GM21529 (cell line): ENCODE measurements at regions not wholly inside any gene's neighbourhood (a gene's known extent, or its start where the extent isn't known, plus 50 kb on each side); places are given as distances from the start of the nearest gene placed in this dataset.

Experiments used
- ATAC-seq: cut with Tn5 transposase; IDR thresholded peaks from one replicate; pipeline ENCODE4 v1.9.1; 2021; ENCODE audit not compliant: unreplicated experiment

DNA sequence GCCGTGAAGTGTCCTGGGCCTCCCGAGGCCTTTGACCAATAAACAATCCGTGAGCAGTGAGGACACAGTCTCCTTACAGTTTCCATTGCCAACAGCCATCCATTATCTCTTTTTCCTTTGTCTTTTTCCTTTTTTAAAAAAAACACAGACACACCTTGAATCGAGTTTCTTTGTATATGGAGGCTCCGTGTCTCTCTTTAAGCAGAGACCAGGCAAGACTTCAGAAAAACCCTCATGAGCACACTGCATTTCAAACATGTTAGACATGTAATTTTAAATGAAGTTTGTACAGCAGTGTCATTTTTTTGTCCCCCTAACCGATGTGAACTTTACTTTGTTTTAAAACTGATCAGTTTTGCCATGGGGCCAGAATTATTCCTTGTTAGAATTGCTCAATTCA lies 111.1 kb downstream of the SPTSSA start:
- no peak for ATAC-seq

DNA sequence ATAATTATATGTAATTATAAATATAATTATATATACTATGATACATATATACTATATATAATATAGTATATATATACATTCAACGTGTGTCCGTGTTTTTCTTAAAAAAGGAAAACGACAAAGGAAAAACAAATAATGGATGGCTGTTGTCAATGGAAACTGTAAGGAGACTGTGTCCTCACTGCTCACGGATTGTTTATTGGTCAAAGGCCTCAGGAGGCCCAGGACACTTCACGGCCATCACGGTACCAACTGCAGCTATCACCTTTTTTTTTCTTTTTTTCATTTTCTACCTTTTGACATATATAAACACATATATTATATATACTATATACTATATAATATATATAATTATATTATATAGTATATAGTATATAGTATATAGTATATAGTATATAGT lies 113.4 kb downstream of the SPTSSA start:
- ATAC-seq = no peak

DNA sequence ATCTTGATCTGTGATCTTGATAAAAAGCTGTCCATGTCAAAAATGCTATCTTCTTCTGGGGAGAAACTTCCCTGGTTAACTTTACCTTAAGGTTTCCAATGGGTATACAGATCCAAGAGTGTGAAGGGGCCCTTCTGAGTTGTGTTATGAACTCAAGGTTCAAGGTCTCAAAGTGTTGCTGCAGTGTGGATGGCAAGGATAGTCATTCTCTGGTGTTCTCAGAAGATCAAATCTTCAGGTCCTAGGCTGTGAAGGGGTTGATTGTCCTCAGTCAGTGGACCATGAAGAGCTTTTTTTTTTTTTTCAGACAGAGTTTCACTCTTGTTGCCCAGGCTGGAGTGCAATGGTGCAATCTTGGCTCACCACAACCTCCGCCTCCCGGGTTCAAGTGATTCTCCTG lies 114.4 kb downstream of the SPTSSA start:
- peak; percentile 68 for ATAC-seq

DNA sequence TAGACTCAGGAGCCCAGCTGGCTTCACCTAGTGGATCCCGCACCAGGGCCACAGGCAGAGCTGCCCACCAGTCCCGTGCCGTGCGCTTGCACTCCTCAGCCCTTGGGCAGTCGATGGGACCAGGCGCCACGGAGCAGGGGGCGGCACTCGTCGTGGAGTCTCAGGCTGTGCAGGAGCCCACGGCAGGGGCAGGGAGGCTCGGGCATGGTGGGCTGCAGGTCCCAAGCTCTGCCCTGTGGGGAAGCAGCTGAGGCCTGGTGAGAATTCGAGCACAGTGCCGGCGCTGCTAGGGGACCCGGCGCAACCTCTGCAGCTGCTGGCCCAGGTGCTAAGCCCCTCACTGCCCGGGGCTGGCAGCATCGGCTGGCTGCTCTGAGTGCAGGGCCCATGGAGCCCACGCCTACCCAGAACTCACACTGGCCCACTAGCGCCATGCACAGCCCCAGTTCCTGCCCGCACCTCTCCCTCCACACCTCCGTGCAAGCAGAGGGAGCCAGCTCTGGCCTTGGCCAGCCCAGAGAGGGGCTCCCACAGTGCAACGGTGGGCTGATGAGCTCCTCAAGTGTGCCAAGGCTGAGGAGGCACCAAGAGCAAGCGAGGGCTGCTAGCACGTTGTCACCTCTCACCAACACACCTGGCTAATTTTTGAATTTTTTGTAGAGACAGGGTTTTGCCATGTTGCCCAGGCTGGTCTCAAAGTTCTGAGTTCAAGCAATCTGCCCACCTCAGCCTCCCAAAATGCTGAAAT lies 116.1 kb downstream of the SPTSSA start:
- no peak for ATAC-seq

DNA sequence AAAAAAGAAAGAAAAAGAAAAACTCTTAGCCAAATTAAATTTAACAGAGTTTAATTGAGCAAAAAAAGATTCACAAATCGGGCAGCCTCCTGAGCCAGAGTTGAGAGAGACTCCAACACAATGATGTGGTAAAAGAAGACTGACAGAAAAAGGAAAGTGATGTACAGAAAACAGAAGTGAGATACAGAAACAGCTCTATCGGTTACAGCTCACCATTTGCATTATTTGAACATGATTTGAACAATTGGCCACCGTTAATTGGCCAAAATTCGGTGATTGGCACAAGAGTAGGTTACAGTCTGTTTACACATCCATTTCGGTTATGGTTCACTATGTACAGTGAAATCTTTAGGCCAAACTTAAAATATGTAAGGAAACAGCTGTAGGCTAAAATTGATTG lies 117.7 kb downstream of the SPTSSA start:
- no peak for ATAC-seq

DNA sequence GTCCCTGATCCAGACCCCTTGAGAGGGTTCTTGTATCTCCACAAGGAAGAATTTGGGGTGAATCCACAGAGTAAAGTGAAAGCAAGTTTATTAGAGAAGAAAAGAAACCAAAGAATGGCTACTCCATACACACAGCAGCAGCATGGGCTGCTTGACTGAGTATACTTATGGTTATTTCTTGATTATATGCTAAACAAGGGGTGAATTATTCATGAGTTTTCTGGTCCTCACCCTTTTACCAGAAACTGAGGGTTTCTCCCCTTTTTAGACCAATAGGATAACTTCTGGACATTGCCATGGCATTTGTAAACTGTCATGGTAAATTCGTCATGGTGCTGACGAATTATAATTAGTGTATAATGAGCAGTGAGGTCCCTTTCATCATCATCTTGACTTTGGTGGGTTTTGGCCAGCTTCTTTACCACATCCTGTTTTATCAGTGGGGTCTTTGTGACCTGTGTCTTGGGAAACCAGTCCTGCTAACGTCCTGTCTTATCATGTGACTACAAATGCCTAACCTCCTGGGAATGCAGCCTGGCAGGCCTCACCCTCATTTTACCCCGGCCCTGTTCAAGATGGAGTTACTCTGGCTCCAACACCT lies 121.9 kb downstream of the SPTSSA start:
- ATAC-seq = no peak

DNA sequence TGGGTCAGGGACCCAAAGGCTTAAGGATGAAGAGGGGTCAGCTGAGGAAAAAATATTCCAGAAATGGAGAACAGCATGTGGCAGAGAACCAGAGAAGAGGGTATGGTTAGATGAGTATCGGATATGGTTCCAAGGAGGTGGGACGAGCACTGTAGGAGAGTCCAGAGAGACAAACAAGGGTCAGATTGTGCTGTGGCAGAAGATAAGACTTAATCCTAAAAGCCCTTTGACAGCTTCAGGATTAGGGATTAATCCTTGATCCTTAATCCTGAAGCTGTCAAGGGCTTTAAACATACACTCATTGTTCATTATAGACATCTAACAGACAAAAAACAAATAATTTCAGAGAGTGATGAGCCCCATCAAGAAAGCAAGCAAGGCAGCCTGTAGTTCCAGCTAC lies 124.0 kb downstream of the SPTSSA start:
- ATAC-seq = no peak

DNA sequence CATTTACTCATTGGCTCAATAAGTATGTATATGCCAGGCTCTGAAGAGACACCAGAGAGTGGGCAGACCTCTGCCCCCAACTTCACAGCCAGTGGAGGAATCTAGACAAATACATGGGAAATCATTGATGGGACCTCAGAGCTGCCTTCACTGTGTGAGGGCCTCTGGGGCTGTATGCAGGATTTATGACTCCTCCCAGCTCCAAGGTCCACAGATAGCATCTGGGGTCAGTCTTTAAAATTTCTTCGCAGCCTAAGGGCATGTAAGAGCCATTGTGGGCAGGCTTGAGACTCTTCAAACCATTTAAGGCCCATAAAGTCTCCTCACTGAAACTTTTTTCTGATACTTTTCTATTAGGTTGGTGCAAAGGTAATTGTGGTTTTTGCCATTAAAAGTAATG lies 125.5 kb downstream of the SPTSSA start:
- no peak for ATAC-seq

DNA sequence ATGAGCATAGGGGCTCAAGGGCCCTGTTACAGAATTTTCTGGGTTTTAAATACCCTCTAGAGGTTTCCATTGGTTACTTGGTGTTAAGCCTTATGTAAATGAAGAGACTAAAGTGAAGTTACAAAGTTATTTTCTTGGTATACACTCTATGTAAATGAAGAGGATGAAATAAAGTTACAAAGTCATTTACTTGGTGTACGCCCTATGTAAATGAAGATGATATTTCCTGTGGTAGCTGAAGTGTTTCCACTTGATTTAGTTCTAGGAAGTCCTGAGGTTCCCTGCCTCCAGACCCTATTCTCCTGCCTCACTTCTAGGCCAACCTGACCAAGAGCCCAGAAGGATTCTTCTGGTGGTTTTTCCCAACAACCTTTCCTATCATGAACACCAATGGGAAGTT lies 126.1 kb downstream of the SPTSSA start:
- ATAC-seq = no peak

DNA sequence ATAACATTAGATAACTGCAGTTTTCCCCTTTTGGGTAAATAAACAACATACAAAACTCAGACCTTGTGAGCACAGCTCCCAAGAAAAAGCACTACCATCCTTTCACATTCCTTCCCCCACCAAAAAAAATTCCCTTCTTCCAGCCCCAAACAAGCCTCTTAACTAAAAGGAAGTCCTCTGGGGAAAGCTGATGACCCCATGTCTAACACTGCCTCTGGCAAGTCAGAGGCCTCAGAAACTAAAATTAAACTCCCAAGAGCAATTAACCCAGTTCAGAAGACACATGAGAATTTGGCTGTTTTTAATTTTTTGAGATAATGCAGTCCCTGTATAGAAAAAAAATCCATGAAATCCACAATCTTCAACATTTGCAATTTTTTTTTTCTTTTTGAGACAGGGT lies 127.7 kb downstream of the SPTSSA start:
- no peak for ATAC-seq

DNA sequence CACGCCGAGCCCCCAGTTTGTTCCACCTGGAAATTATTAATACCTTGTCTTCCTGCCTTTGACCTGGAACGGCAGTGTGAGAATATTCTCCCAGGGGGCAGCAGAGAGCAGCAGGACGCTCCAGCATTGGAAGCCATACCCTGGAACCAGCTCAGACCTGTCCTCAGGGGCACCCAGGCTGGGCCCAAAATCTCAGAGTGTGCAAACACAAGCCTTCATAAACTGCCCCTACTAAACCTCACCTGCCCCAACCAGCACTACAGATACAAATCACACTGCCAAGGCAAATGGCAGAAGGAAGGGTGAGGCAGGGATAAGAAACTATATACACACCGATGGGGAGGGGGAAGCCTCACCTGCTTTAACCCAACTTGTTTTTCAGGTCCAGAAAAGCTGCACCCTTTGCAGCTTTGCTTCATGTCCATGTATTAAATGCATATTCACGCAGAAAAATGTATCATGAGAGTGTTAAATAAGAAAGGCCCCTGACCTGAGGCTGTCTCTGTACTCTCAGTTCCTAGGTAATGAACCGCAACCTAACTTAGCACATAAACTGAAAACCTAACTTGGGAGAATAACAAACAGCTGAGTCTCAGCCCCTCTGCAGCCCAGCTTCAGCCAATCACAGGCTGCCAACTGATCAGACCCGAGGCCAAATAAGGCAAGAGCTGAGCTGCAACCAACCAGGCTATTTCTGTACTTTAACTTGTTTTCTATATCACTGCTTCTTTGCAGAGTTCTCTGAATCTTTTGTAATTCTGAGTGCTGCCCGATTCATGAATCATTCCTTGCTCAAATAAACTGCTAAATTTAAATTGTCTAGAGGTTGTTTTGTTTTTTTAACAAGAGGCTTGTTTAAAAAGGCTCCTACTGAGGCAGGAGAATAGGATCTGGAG lies 130.1 kb downstream of the SPTSSA start:
- ATAC-seq = peak; percentile 96

DNA sequence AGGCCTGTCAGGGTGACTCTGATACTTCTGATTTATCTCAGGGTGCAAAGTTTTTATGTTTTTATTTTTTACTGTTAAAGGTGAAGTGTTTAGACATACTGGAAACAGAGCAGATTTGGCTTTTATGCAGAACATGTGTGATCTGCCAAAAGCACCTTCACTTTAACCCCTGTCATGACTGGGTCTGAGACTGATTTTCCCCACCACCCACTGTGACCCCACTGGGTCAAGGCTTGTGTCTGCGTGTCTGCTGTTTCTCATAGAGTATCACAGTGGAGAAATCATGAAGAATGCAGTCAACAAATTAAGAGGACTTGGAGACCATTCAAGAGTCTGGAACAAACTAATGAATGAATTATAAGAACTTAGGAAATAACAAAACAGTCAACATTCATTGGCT lies 131.2 kb downstream of the SPTSSA start:
- no peak for ATAC-seq

DNA sequence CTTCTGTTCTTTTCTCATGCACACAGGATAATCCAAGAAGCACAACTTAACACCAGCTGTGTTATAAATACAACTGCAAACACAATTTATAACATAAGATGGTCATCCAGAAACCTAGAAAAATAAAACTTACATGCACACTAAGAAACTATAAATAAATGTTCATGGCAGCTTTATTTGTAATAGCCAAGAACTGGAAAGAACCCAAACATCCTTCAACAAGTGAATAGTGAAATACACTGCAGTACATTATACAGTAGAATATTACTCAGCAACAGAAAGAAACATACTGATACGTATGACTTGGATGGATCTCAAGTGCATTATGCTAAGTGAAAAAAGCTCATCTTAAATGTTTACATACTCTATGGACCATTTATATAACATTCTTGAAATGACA lies 132.7 kb downstream of the SPTSSA start:
- ATAC-seq = no peak

DNA sequence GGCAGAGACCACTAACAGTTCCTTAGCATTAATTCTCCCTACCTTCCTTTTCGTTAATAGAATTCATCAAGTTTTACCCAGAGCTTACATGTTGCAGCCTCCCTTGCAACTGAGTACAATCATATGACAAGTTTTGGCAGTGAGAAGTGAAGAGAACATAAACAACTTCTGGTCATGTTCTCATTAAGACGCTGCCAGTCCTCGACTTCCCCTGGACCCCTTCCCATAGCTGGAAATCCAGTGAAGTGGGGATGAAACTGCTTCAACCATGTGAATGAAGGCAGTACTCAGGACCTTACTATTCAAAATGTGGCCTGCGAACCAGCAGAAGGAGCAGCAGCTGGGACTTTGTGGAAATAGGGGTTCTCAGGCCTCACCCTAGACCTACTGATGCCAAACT lies 133.9 kb downstream of the SPTSSA start:
- no peak for ATAC-seq

DNA sequence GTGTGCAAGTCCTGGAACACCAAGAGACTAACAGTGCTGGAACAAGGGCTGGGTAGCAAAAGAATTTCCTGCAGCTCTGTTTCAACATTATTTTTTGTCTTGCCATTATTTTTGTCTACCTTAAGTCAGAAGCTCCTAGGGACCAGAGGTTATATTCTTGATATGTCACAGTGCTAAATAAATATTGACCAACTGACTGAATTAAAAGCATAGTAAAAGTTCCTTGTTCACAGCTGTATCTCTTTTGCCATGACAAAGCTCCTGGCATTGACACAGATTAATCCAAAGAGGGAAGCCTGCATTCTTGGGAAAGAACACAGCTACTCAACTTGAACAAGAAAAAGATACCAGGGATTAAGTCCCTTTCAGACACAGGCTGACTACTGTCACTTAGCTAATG lies 136.5 kb downstream of the SPTSSA start:
- ATAC-seq = no peak

DNA sequence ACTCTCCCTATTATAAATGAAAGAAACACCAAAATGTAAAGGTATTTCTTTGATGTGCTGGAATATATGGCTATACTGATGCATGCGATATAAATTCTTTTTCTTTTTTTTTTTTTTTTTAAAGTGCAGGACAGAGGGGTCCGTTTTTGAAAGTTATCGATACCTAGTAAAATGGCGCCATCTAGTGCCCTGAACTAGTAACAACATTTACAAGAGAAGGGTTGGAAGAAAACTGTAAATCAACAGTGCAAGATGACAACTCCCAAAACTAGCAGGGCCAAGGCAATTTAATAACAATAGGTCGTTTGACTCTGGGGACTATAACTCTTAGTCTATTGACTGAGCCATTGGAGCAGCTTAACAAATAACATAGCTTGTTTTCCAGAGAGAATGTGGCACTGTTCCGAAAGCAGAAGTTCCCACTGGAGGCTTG lies 137.7 kb downstream of the SPTSSA start:
- ATAC-seq = peak; percentile 46

DNA sequence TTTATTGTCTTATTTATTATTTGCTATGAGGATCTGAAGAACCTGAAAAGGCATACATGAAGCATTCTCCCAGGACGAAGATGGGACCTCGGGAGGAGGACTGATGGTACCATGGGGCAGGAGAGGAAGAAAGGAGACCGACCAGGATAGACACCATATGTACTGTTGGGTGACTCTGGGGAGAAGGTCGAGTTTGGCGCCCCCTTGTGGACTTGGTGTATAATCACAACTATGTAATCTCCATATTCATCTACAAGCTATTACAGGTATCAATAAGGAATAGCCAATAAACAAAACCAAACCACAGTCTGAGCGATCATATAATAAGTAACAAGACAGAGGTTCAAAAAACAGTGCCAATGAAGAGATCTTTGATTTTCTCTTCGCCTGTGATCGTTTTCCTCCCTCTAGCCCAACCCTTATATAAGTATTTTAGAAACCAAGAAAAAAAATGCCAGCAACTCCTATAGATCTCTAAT lies 139.1 kb downstream of the SPTSSA start:
- peak; percentile 75 for ATAC-seq

DNA sequence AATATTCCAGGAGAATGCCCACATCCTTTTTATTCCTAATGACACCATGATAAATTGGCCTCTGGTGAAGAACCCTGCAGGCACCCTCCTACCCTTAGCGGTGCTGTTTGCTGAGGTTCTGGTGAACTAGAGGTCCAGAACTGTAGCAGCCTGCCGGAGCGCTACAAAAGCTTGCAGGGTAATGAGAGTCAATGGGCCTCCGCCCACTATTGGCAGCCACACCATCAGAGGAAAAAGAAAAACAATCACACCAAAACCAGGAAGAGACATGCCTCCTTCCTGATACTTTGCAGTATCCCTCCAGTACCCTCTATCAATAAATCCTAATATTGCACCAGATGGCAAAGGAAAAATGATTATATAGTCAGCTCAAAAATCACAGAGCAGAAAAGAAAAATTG lies 142.9 kb downstream of the SPTSSA start:
- ATAC-seq = no peak

DNA sequence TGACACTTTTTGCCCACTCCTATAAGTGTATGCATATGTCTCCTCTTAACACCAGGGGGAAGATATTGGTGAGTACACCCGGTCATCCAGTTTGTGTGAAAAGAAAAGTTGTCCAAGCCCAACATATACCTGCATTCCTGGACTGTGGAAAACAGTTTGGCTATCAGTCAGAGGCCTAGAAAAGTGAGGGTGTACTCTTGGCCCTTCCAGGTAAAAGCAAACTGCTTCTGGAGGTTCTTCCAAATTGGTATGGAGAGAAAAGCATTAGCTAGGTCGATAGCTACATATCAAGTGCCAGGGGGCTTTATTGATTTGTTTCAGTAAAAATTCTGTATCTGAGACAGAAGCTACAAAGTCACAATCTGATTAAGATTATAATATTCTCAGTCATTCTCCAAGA lies 144.0 kb downstream of the SPTSSA start:
- ATAC-seq = no peak

DNA sequence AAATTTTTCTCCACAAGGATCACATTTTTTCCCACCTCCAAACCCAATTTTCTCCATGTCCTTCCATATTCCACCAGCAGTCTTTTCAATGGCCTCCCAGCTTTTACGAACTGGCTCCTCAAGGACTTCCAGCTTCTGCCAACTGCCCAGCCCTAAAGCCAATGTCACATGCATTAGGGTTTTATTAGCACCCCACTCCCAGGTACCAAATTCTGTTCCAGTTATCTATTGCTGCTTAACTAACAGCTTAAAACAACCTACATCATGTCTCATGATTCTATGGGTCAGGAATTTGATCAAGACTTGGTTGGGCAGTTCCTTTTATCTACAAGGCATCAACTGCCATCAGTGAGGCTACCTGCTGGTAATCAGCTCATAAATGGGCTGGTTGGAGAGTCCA lies 151.3 kb downstream of the SPTSSA start:
- no peak for ATAC-seq

DNA sequence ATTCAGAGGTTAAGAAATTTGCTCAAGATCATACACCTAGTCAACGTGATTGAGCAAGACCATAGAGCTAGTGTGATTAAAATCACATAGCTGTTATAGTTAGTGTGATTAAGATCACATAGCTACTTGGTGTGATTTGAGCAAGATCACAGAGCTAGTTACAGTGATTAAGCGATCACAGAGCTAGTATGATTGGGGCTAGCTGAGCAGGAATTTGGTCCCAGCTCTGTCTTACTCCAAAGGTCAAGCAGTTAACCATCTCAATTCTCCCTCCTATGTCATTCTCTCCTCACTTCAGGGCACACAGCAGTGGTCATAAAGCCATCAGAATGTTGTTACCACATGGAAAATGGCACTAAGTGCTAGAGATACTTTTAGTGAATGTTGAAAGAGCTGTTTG lies 158.2 kb downstream of the SPTSSA start:
- ATAC-seq = no peak

DNA sequence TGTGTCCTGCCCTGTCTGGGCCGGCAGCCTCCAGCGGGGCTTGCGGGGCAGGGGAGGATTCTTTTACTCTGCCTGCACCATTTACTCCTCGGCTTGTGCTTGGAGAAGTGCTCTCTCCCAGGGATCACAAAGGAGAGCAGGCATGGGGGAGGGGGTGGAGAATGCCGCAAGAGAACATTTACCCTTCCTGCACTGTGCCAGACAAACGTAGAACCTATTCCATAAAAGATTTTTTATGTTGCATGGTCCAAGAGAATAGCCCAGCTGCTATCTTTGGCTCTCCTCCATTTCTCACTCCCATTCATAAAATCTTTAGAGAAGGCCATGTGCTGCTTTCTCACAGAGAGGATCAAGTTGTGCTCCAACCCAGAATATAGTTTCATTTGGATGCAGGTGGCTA lies 159.4 kb downstream of the SPTSSA start:
- no peak for ATAC-seq
